CD14-positive monocyte (primary cell): ENCODE measurements at regions not wholly inside any gene's neighbourhood (a gene's known extent, or its start where the extent isn't known, plus 50 kb on each side); places are given as distances from the start of the nearest gene placed in this dataset.
A peak's percentile ranks its signal among the peaks of the same experiment; 100 is the strongest.

Source experiments
- DNase-seq, 3 donors: peaks; one replicate each; pipeline ENCODE4 v3.0.0-alpha.2; 2011 to 2022
- H2AFZ ChIP-seq: 2 replicates; pipeline ENCODE4 v1.6.0; 2012; ENCODE audit warnings: mild to moderate bottlenecking, low read depth, low read length, inconsistent platforms; ENCODE audit not compliant: insufficient read depth, poor library complexity, severe bottlenecking
- H3K27ac ChIP-seq, 2 donors: 1 replicate in 1 of 2; 2 replicates in 1 of 2; pipeline ENCODE4 v1.5.1; 2012 to 2013; ENCODE audit warnings: low read length in 2 of 2, control low read depth in 1 of 2, inconsistent platforms in 1 of 2, low read depth in 1 of 2, mild to moderate bottlenecking in 1 of 2
- H3K27me3 ChIP-seq, 2 donors: one replicate each; pipeline versions ENCODE4 v1.6.0 to v1.6.1; 2011 to 2013; ENCODE audit warnings: low read length in 2 of 2; ENCODE audit not compliant: control insufficient read depth in 2 of 2, insufficient read depth in 2 of 2
- H3K36me3 ChIP-seq, 2 donors: replicated peaks in 1 of 2; 1 replicate in 1 of 2; 2 replicates in 1 of 2; pipeline versions ENCODE4 v1.5.1 to v1.6.1; 2012 to 2013; ENCODE audit warnings: low read length in 2 of 2, control low read depth in 1 of 2, inconsistent platforms in 1 of 2, mild to moderate bottlenecking in 1 of 2; ENCODE audit not compliant: insufficient read depth in 2 of 2, control insufficient read depth in 1 of 2
- H3K4me1 ChIP-seq, 2 donors: 1 replicate in 1 of 2; 2 replicates in 1 of 2; pipeline versions ENCODE4 v1.5.1 to v1.6.1; 2012 to 2013; ENCODE audit warnings: low read length in 2 of 2, control low read depth in 1 of 2, inconsistent platforms in 1 of 2, mild to moderate bottlenecking in 1 of 2, moderate library complexity in 1 of 2; ENCODE audit not compliant: insufficient read depth in 2 of 2, control insufficient read depth in 1 of 2
- H3K4me2 ChIP-seq: replicated peaks from 2 replicates; pipeline ENCODE3; 2012; ENCODE audit warnings: low read length, moderate library complexity, mild to moderate bottlenecking; ENCODE audit not compliant: poor library complexity, severe bottlenecking; ENCODE audit errors: extremely low read depth
- H3K4me3 ChIP-seq, 3 experiments: fragments of 200-600 bp in 1 of 3; sonication (generic) in 1 of 3; replicated peaks in 1 of 3; 1 replicate in 2 of 3; 2 replicates in 1 of 3; pipeline ENCODE4 v1.5.1; 2011 to 2013; ENCODE audit warnings: low read length in 3 of 3, mild to moderate bottlenecking in 3 of 3, control low read depth in 2 of 3, low read depth in 2 of 3, inconsistent platforms in 1 of 3, moderate library complexity in 1 of 3
- H3K79me2 ChIP-seq: 2 replicates; pipeline ENCODE4 v1.6.0; 2012; ENCODE audit warnings: mild to moderate bottlenecking, control low read depth, inconsistent platforms, low read length, moderate library complexity; ENCODE audit not compliant: insufficient read depth
- H3K9ac ChIP-seq: 2 replicates; pipeline ENCODE4 v1.6.0; 2017; ENCODE audit warnings: low read length, mild to moderate bottlenecking; ENCODE audit not compliant: insufficient read depth, poor library complexity, severe bottlenecking
- H3K9me3 ChIP-seq, 2 donors: replicated peaks in 1 of 2; 1 replicate in 1 of 2; 2 replicates in 1 of 2; pipeline versions ENCODE4 v1.5.1 to v1.6.1; 2012 to 2013; ENCODE audit warnings: low read length in 2 of 2, control low read depth in 1 of 2; ENCODE audit not compliant: control insufficient read depth in 1 of 2, insufficient read depth in 1 of 2
- H4K20me1 ChIP-seq: 2 replicates; pipeline ENCODE4 v1.6.0; 2012; ENCODE audit warnings: mild to moderate bottlenecking, low read length, control low read depth, moderate library complexity; ENCODE audit not compliant: insufficient read depth
- H3K27ac Mint-ChIP-seq, 7 donors: one replicate each; pipeline ENCODE4 v1.8.0; 2020; ENCODE audit warnings: mild to moderate bottlenecking in 7 of 7, mixed read lengths in 7 of 7, moderate library complexity in 6 of 7, inconsistent platforms in 2 of 7
- H3K27me3 Mint-ChIP-seq, 3 donors: one replicate each; pipeline ENCODE4 v1.8.0; 2021 to 2022; ENCODE audit warnings: low read depth in 3 of 3, mild to moderate bottlenecking in 3 of 3, mixed read lengths in 3 of 3, moderate library complexity in 3 of 3, inconsistent platforms in 1 of 3
- H3K36me3 Mint-ChIP-seq, 2 donors: one replicate each; pipeline ENCODE4 v1.8.0; 2020; ENCODE audit warnings: mixed read lengths in 2 of 2, inconsistent platforms in 1 of 2, mild to moderate bottlenecking in 1 of 2
- H3K4me1 Mint-ChIP-seq: one replicate; pipeline ENCODE4 v1.8.0; 2020; ENCODE audit warnings: mild to moderate bottlenecking, mixed read lengths
- H3K4me3 Mint-ChIP-seq, 2 donors: one replicate each; pipeline ENCODE4 v1.8.0; 2020; ENCODE audit warnings: mild to moderate bottlenecking in 2 of 2, mixed read lengths in 2 of 2, moderate library complexity in 1 of 2
- H3K9me3 Mint-ChIP-seq, 7 donors: one replicate each; pipeline ENCODE4 v1.8.0; 2020 to 2022; ENCODE audit warnings: mixed read lengths in 7 of 7, mild to moderate bottlenecking in 6 of 7, moderate library complexity in 6 of 7, inconsistent platforms in 2 of 7
- WGBS: methylation state at CpG from one replicate; pipeline ENCODE4 v1.1.5; 2013; ENCODE audit warnings: missing lambda C conversion rate; ENCODE audit not compliant: insufficient coverage; 5-methylcytosine and 5-hydroxymethylcytosine counted together
- intact Hi-C, 2 donors: fragments of 100-400 bp; cut with micrococcal nuclease; formaldehyde crosslinking; loops; one replicate each; pipeline versions ENCODE4 v1.15.0 to v1.15.1; 2023
- TF ChIP-seq, protein P1 (sequence below): fragments of 200-600 bp; IDR thresholded peaks from one replicate; pipeline ENCODE4 v1.8.0; 2022; ENCODE audit warnings: antibody characterized with exemption, mild to moderate bottlenecking

GRCh38 chr2:103430191-103430590 is 668.4 kb downstream of the TMEM182 start:
- no peaks in the 10 kb centered on the region for H3K36me3 ChIP-seq
- WGBS, result 94% methylated on average over 2 of the region's 6 CpGs
- H2AFZ ChIP-seq, result no peak overlapping the region
- no peak overlapping the region for H3K4me3 Mint-ChIP-seq
- H3K9me3 Mint-ChIP-seq, result peaks cover 0 to 13% (median 7%) of the 10 kb centered on the region in 7 donors
- DNase-seq, result no peak
- intact Hi-C loops, result no loop called here
- H3K27me3 Mint-ChIP-seq, result no peaks in the 10 kb centered on the region
- H4K20me1 ChIP-seq, result no peaks in the 10 kb centered on the region
- no peak overlapping the region for H3K27ac Mint-ChIP-seq
- no peak overlapping the region for H3K4me3 ChIP-seq
- TF ChIP-seq, protein P1, sequence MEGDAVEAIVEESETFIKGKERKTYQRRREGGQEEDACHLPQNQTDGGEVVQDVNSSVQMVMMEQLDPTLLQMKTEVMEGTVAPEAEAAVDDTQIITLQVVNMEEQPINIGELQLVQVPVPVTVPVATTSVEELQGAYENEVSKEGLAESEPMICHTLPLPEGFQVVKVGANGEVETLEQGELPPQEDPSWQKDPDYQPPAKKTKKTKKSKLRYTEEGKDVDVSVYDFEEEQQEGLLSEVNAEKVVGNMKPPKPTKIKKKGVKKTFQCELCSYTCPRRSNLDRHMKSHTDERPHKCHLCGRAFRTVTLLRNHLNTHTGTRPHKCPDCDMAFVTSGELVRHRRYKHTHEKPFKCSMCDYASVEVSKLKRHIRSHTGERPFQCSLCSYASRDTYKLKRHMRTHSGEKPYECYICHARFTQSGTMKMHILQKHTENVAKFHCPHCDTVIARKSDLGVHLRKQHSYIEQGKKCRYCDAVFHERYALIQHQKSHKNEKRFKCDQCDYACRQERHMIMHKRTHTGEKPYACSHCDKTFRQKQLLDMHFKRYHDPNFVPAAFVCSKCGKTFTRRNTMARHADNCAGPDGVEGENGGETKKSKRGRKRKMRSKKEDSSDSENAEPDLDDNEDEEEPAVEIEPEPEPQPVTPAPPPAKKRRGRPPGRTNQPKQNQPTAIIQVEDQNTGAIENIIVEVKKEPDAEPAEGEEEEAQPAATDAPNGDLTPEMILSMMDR, result no peak
- H3K27ac ChIP-seq, result no peak overlapping the region
- H3K9me3 ChIP-seq, result peaks cover 0 to 7% of the 10 kb centered on the region in 2 donors
- H3K4me1 ChIP-seq, result no peaks in the 10 kb centered on the region
- no peak overlapping the region for H3K9ac ChIP-seq
- no peaks in the 10 kb centered on the region for H3K27me3 ChIP-seq
- no peaks in the 10 kb centered on the region for H3K4me1 Mint-ChIP-seq
- H3K4me2 ChIP-seq, result no peak overlapping the region
- H3K36me3 Mint-ChIP-seq, result no peaks in the 10 kb centered on the region
- H3K79me2 ChIP-seq, result no peaks in the 10 kb centered on the region

DNA sequence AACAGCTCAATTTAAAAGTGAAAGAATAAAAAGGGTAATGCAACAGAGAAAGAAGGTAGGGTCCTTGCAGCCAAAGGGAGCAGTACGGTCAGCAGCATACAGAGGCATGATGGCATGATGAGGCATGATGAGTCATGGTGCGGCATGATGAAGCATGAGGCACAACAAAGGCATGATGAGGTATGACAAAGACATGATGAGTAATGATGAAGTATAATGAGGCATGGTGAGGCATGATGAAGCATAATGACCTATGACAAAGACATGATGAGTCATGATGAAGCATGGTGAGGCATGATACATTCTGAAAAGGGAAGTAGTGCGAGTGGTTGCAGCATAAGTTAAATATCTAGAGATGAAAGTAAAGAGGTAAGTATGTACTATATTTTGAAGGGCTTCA is 673.2 kb downstream of the TMEM182 start:
- no peak overlapping the region for H3K4me3 ChIP-seq
- TF ChIP-seq, protein P1, result no peak
- no peaks in the 10 kb centered on the region for H4K20me1 ChIP-seq
- intact Hi-C loops, result no loop called here
- no peaks in the 10 kb centered on the region for H3K4me1 ChIP-seq
- no peak overlapping the region for H2AFZ ChIP-seq
- no peak overlapping the region for H3K4me3 Mint-ChIP-seq
- no peak overlapping the region for H3K27ac Mint-ChIP-seq
- H3K79me2 ChIP-seq, result no peaks in the 10 kb centered on the region
- no peaks in the 10 kb centered on the region for H3K36me3 ChIP-seq
- H3K27me3 Mint-ChIP-seq, result no peaks in the 10 kb centered on the region
- no peak overlapping the region for H3K4me2 ChIP-seq
- peaks cover 0 to 9% (median 5%) of the 10 kb centered on the region in 7 donors for H3K9me3 Mint-ChIP-seq
- H3K27ac ChIP-seq, result no peak overlapping the region
- H3K27me3 ChIP-seq, result no peaks in the 10 kb centered on the region
- DNase-seq, result peak in 1 of 3 donors; percentile 24
- H3K36me3 Mint-ChIP-seq, result no peaks in the 10 kb centered on the region
- 94% methylated on average over 2 of the region's 3 CpGs for WGBS
- H3K9ac ChIP-seq, result no peak overlapping the region
- H3K4me1 Mint-ChIP-seq, result no peaks in the 10 kb centered on the region
- peaks cover 0 to 3% of the 10 kb centered on the region in 2 donors for H3K9me3 ChIP-seq
